SU-DHL-6 (cell line): ENCODE measurements at regions not wholly inside any gene's neighbourhood (a gene's known extent, or its start where the extent isn't known, plus 50 kb on each side); places are given as distances from the start of the nearest gene placed in this dataset.
"Not testable (repeated sequence)": the region's sequence is repeated elsewhere in the genome, so short reads cannot be mapped to it uniquely, and the experiment has no call there.

Experiments used
- H2AFZ ChIP-seq: fragments of 200-600 bp; sonication (generic); 2 replicates; pipeline ENCODE4 v1.6.1; 2014; ENCODE audit warnings: low read depth, mild to moderate bottlenecking, moderate library complexity, mixed read lengths, antibody characterized with exemption, low read length; ENCODE audit not compliant: severe bottlenecking
- H3F3A ChIP-seq: fragments of 200-600 bp; shearing (Covaris generic); 2 replicates; pipeline ENCODE4 v1.6.0; 2016; ENCODE audit warnings: antibody characterized with exemption, mild to moderate bottlenecking; ENCODE audit not compliant: insufficient read depth
- H3K27ac ChIP-seq: fragments of 200-600 bp; sonication (generic); 2 replicates; pipeline ENCODE4 v1.5.1; 2016; ENCODE audit warnings: low read depth, mild to moderate bottlenecking, low read length, moderate library complexity, mixed read lengths
- H3K27me3 ChIP-seq: fragments of 200-600 bp; sonication (generic), shearing (Covaris generic); 2 replicates; pipeline ENCODE4 v1.6.0; 2014; ENCODE audit warnings: mild to moderate bottlenecking, low read length
- H3K36me3 ChIP-seq: fragments of 200-600 bp; sonication (generic); 2 replicates; pipeline ENCODE4 v1.6.1; 2014; ENCODE audit warnings: mild to moderate bottlenecking, low read length, mixed read lengths
- H3K4me2 ChIP-seq: fragments of 300-600, 200-600 bp; shearing (Covaris generic), sonication (generic); 2 replicates; pipeline ENCODE4 v1.6.0; 2014; ENCODE audit warnings: low read length, low read depth, mild to moderate bottlenecking; ENCODE audit not compliant: poor library complexity, severe bottlenecking
- H3K4me3 ChIP-seq: fragments of 200-600 bp; sonication (generic); 2 replicates; pipeline ENCODE4 v1.5.1; 2014; ENCODE audit warnings: antibody characterized with exemption, low read length, mild to moderate bottlenecking, mixed read lengths; ENCODE audit not compliant: insufficient read depth, poor library complexity, severe bottlenecking
- H3K79me2 ChIP-seq: fragments of 200-600 bp; sonication (generic); 2 replicates; pipeline ENCODE4 v1.6.1; 2014; ENCODE audit warnings: mild to moderate bottlenecking, low read length, moderate library complexity; ENCODE audit not compliant: insufficient read depth
- H3K9ac ChIP-seq: fragments of 200-600 bp; sonication (generic); 2 replicates; pipeline ENCODE4 v1.7.0; 2014; ENCODE audit warnings: mild to moderate bottlenecking, low read length
- H3K9me2 ChIP-seq: fragments of 200-600 bp; sonication (generic); replicated peaks from 2 replicates; pipeline ENCODE4 v1.6.1; 2014; ENCODE audit warnings: low read length; ENCODE audit not compliant: insufficient read depth
- H3K9me3 ChIP-seq: fragments of 200-600 bp; sonication (generic); 2 replicates; pipeline ENCODE4 v1.6.1; 2014; ENCODE audit warnings: low read length, mixed read lengths; ENCODE audit not compliant: insufficient read depth
- H4K20me1 ChIP-seq: fragments of 200-600 bp; sonication (generic); 2 replicates; pipeline ENCODE4 v1.6.1; 2014; ENCODE audit warnings: low read depth, mild to moderate bottlenecking, antibody characterized with exemption, low read length, moderate library complexity, mixed read lengths
- CTCF ChIP-seq: fragments of 200-600 bp; sonication (generic); IDR thresholded peaks from one replicate; pipeline ENCODE4 v1.5.1; 2017; ENCODE audit warnings: antibody characterized with exemption, mild to moderate bottlenecking, low read length, moderate library complexity; ENCODE audit not compliant: insufficient read depth, poor library complexity, severe bottlenecking
- EZH2phosphoT487 ChIP-seq: fragments of 200-600 bp; sonication (generic), shearing (Covaris generic); conservative IDR thresholded peaks from 2 replicates; pipeline ENCODE4 v1.6.1; 2018; ENCODE audit warnings: mild to moderate bottlenecking, antibody characterized with exemption, low read length, moderate library complexity, mixed read lengths

GRCh38 chr19:20371911-20372310, 193.7 kb downstream of the ZNF737 start:
- Histone ChIP-seq H3K4me2 (no peak overlapping the region), H2AFZ (no peak overlapping the region), H3K27me3 (no peaks in the 10 kb centered on the region), H3K4me3 (no peak overlapping the region), H4K20me1 (no peaks in the 10 kb centered on the region), H3K79me2 (no peaks in the 10 kb centered on the region), H3K27ac (no peak overlapping the region), H3F3A (no peaks in the 10 kb centered on the region), H3K36me3 (no peaks in the 10 kb centered on the region), H3K9me2 (no peaks in the 10 kb centered on the region), H3K9me3 (no peaks in the 10 kb centered on the region), H3K9ac (no peak overlapping the region)
- no peak for TF ChIP-seq CTCF

DNA sequence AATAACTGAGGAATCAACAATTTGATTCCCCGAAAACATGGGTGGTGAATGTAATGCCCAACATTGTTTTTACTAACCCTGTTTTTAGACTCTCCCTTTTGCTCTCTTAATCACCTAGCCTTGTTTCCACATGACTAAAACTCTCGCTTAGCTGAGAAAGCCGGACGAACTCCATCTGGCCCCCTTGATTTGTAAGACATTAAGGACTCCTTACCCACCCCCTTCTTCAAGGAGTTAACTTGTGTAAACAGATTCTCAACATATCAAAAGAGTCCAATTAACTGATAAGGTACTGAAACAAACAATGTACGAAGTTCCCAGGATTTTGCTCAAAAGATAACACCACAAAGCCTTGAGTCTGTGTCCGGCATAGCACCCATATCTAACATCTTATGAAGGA, 194.3 kb downstream of the ZNF737 start:
- H3K79me2 ChIP-seq, H3K27me3 ChIP-seq, H3K9me2 ChIP-seq, H3K27ac ChIP-seq, H3K9ac ChIP-seq, H3K9me3 ChIP-seq, H2AFZ ChIP-seq, H3F3A ChIP-seq, H4K20me1 ChIP-seq, H3K4me3 ChIP-seq, H3K36me3 ChIP-seq, H3K4me2 ChIP-seq: not testable (repeated sequence)

DNA sequence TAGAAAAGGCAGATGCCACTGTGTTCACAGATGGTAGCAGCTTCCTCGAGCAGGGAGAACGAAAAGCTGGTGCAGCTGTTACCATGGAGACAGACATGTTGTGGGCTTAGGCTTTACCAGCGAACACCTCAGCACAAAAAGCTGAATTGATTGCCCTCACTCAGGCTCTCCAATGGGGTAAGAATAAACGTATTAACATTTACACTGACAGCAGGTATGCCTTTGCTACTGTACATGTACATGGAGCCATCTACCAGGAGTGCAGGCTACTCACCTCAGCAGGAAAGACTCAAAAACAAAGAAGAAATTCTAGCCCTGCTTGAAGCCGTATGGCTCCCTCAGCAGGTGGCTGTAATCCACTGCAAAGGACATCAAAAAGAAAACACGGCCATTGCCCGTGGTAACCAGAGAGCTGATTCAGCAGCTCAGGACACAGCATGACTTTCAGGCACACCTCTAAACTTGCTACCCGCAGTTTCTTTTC, 197.7 kb downstream of the ZNF737 start:
- H3K4me3 ChIP-seq = no peak overlapping the region
- no peaks in the 10 kb centered on the region for H3K9me2 ChIP-seq

DNA sequence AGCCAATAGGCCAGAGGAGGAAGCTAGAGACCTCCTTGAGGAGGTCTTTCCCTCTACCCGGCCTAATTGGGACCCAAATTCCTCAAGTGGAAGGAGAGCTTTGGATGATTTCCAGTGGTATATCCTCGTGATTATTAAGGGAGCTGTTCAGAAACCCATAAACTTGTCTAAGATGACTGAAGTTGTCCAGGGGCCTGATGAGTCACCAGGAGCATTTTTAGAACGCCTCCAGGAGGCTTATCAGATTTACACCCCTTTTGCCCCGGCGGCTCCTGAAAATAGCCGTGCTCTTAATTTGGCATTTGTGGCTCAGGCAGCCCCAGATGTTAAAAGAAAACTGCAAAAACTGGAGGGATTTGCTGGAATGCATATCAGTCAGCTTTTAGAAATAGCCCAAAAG, 198.1 kb downstream of the ZNF486 start:
- Histone ChIP-seq H4K20me1 (no peaks in the 10 kb centered on the region), H3F3A (no peaks in the 10 kb centered on the region), H3K9ac (no peak overlapping the region), H3K27me3 (no peaks in the 10 kb centered on the region), H3K9me3 (no peaks in the 10 kb centered on the region), H3K4me3 (no peak overlapping the region), H3K4me2 (no peak overlapping the region), H3K79me2 (no peaks in the 10 kb centered on the region), H3K36me3 (no peaks in the 10 kb centered on the region), H2AFZ (no peak overlapping the region), H3K9me2 (no peaks in the 10 kb centered on the region), H3K27ac (no peak overlapping the region)
- TF ChIP-seq EZH2phosphoT487 (no peak), CTCF (no peak)

More for the DNA sequence above, 197.7 kb downstream of the ZNF737 start:
- H3K27ac ChIP-seq = no peak overlapping the region
- TF ChIP-seq EZH2phosphoT487 (no peak), CTCF (no peak)
- no peaks in the 10 kb centered on the region for H3K27me3 ChIP-seq
- H3K9ac ChIP-seq = no peak overlapping the region
- H3K4me2 ChIP-seq = no peak overlapping the region
- H2AFZ ChIP-seq = no peak overlapping the region
- no peaks in the 10 kb centered on the region for H4K20me1 ChIP-seq
- no peaks in the 10 kb centered on the region for H3K36me3 ChIP-seq
- no peaks in the 10 kb centered on the region for H3F3A ChIP-seq
- H3K79me2 ChIP-seq = no peaks in the 10 kb centered on the region
- H3K9me3 ChIP-seq = no peaks in the 10 kb centered on the region
